ENCODE measurements at regions not wholly inside any gene's neighbourhood (a gene's known extent, or its start where the extent isn't known, plus 50 kb on each side); places are given as distances from the start of the nearest gene placed in this dataset.

DNA sequence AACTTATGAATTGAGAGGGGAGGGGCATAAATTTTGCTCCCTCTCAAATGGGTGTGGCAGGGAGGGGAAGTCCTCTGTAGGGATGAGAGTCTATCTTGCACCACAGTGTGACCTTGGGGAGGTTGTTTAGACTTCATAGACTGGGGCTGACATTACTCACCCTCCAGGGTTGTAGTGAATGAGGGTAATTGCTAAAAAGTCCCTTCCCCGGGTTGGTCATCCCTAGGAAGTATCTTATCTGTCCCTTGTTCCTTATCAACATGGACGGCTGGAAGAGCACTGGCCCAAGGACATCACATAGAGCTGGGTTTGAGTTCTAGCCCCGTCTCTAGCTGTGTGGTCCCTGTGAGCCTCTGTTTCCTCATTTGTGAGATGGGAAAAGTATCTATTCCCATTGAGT lies 52.4 kb upstream of the SLC2A1 start:
- TF ChIP-seq, protein P1, sequence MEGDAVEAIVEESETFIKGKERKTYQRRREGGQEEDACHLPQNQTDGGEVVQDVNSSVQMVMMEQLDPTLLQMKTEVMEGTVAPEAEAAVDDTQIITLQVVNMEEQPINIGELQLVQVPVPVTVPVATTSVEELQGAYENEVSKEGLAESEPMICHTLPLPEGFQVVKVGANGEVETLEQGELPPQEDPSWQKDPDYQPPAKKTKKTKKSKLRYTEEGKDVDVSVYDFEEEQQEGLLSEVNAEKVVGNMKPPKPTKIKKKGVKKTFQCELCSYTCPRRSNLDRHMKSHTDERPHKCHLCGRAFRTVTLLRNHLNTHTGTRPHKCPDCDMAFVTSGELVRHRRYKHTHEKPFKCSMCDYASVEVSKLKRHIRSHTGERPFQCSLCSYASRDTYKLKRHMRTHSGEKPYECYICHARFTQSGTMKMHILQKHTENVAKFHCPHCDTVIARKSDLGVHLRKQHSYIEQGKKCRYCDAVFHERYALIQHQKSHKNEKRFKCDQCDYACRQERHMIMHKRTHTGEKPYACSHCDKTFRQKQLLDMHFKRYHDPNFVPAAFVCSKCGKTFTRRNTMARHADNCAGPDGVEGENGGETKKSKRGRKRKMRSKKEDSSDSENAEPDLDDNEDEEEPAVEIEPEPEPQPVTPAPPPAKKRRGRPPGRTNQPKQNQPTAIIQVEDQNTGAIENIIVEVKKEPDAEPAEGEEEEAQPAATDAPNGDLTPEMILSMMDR (IDR thresholded peaks at IDR 0.05), result no peak
- no peak for TF ChIP-seq POLR2A (IDR thresholded peaks at IDR 0.05)
- intact Hi-C loops (cut with DNase I; ENCODE audit: low total_unique reads), result no loop called here
- H3K4me3 ChIP-seq (ENCODE audit: low read depth, poor library complexity, severe bottlenecking), result no peak overlapping the region
- no peak for DNase-seq (ENCODE audit: low spot score in 2 of 2)
- 76 to 88% methylated on average over 3 of the region's 3 CpGs for WGBS, 2 donors

DNA sequence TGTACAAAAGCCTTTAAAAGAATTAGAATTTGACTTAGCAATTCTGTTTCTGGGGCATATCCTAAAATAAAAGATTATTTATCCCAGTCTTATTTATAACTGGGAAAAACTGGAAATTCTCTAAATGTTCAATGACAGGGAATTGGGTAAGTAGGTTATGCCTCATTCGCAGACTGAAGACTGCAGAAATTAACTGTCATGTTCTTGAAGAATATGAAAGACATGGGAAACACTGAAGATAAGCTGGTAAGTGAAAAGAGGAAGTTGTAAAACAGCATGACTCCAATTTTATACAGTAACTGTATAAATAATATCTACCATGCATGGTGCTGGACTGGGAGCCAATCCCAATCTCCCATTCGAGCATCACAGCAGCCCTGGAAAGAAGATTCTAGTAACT lies 50.6 kb upstream of the SLC2A1 start:
- intact Hi-C loops (cut with DNase I; ENCODE audit: low total_unique reads), result no loop called here
- WGBS, 2 donors, result 45 to 46% methylated on average over 2 of the region's 2 CpGs
- TF ChIP-seq, protein P1 (IDR thresholded peaks at IDR 0.05), result no peak
- TF ChIP-seq POLR2A (IDR thresholded peaks at IDR 0.05), result no peak
- DNase-seq (ENCODE audit: low spot score in 2 of 2), result no peak
- no peak overlapping the region for H3K4me3 ChIP-seq (ENCODE audit: low read depth, poor library complexity, severe bottlenecking)

DNA sequence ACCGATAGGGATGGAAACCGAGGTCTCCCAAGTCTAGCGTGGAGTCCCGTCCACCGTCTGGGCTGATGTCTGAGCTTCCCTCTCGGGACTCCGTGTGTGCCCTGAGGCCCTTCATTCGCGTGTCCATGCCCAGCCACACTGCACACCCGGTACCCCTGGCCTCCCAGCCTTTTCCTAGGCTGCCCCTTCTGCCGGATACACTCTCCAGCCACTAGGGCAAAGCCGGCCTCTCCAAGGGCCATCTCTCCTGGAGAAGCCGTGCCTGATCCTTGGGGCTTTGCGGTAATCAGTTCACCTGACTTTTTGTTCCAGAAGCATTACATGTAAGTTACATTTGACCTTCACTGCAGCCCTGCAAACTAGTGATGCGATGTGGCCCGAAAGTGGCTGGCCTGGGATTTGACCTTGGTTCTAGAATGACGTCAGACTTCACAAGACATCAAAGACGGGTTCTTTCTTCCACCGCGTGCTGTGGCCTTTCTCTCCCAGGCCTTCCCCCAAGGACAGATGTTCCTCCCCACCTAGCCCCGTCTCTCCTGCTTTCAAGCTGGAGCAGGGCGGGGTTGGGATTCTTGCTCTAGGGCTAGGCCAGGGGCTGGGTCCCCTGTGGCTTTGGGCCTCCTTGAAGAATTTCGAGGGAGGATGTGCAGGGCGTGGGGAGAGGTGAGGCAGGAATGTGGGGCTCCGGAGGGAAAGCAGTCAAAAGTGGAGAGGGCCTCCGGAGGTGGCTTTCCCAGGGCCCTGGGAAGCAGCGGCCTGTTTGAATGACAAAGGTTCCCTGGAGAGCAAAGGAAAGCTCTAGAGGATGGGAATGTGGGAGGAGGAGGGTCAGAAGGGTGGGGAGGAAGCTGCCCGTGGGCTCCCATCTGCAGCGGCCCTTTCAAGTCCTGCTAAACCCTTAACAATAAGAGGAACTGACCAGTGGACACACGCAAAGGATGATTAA lies 49.7 kb upstream of the SLC2A1 start:
- H3K4me3 ChIP-seq (ENCODE audit: low read depth, poor library complexity, severe bottlenecking), result no peak overlapping the region
- WGBS, 2 donors, result 43 to 53% methylated on average over 28 to 30 of the region's 30 CpGs
- intact Hi-C loops (cut with DNase I; ENCODE audit: low total_unique reads), result no loop called here
- DNase-seq (ENCODE audit: low spot score in 2 of 2), result no peak
- TF ChIP-seq, protein P1 (IDR thresholded peaks at IDR 0.05), result no peak
- TF ChIP-seq POLR2A (IDR thresholded peaks at IDR 0.05), result no peak
